Body of pancreas (tissue), 4 donors: ENCODE measurements at regions not wholly inside any gene's neighbourhood (a gene's known extent, or its start where the extent isn't known, plus 50 kb on each side); places are given as distances from the start of the nearest gene placed in this dataset.

Experiments used
- CTCF ChIP-seq, 7 experiments: fragments of 450-650 bp in 4 of 7; fragments of 200-600 bp in 3 of 7; sonication (generic) in 3 of 7; IDR thresholded peaks; one replicate each; pipeline ENCODE4 v1.5.1; 2016 to 2019; ENCODE audit warnings: antibody characterized with exemption in 7 of 7
- POLR2A ChIP-seq, 3 donors: fragments of 450-650 bp; IDR thresholded peaks; one replicate each; pipeline ENCODE4 v1.6.1; 2016; ENCODE audit warnings: antibody characterized with exemption in 3 of 3, mild to moderate bottlenecking in 2 of 3

GRCh38 chr10:1841759-1842158, 104.4 kb upstream of the ADARB2 start:
- TF ChIP-seq POLR2A (IDR thresholded peaks at IDR 0.05) = no peak
- no peak for TF ChIP-seq CTCF (IDR thresholded peaks at IDR 0.05)
